ENCODE measurements at regions not wholly inside any gene's neighbourhood (a gene's known extent, or its start where the extent isn't known, plus 50 kb on each side); places are given as distances from the start of the nearest gene placed in this dataset.
A peak's percentile ranks its signal among the peaks of the same experiment; 100 is the strongest.
"Not testable (repeated sequence)": the region's sequence is repeated elsewhere in the genome, so short reads cannot be mapped to it uniquely, and the experiment has no call there.

GRCh38 chr1:94769551-94769950 is 50.6 kb upstream of the SLC44A3 start:
- DNase-seq, result no peak

GRCh38 chr1:94768036-94768435 is 52.1 kb upstream of the SLC44A3 start:
- DNase-seq, result no peak

- no peak for DNase-seq
Observed at GRCh38 chr1:94765958-94766357, 54.2 kb upstream of the SLC44A3 start.

- no peak for DNase-seq
Observed at GRCh38 chr1:94759188-94759587, 61.0 kb upstream of the SLC44A3 start.

- no peak for DNase-seq
Observed at GRCh38 chr1:94757931-94758330, 62.2 kb upstream of the SLC44A3 start.

- DNase-seq, result peak; percentile 70
Observed at GRCh38 chr1:94755675-94756074, 64.5 kb upstream of the SLC44A3 start.

- not testable (repeated sequence) for DNase-seq
Observed at GRCh38 chr1:94755016-94755415, 65.1 kb upstream of the SLC44A3 start.

GRCh38 chr1:94754570-94754969 is 65.6 kb upstream of the SLC44A3 start:
- no peak for DNase-seq

- no peak for DNase-seq
Observed at GRCh38 chr1:94754095-94754494, 66.1 kb upstream of the SLC44A3 start.

GRCh38 chr1:94753171-94753972 is 66.8 kb upstream of the SLC44A3 start:
- no peak for DNase-seq

GRCh38 chr1:94751483-94751882 is 68.7 kb upstream of the SLC44A3 start:
- not testable (repeated sequence) for DNase-seq

GRCh38 chr1:94746635-94747525 is 73.3 kb upstream of the SLC44A3 start:
- DNase-seq, result no peak

- DNase-seq, result no peak
Observed at GRCh38 chr1:94745742-94746141, 74.4 kb upstream of the SLC44A3 start.

- no peak for DNase-seq
Observed at GRCh38 chr1:94743862-94744261, 76.3 kb upstream of the SLC44A3 start.

GRCh38 chr1:94741996-94742395 is 78.2 kb upstream of the SLC44A3 start:
- no peak for DNase-seq

- DNase-seq, result no peak
Observed at GRCh38 chr1:94741510-94741909, 78.6 kb upstream of the SLC44A3 start.

GRCh38 chr1:94739521-94740061 is 80.6 kb upstream of the SLC44A3 start:
- no peak for DNase-seq

GRCh38 chr1:94738371-94738770 is 81.8 kb upstream of the SLC44A3 start:
- no peak for DNase-seq

GRCh38 chr1:94737124-94737998 is 82.8 kb upstream of the SLC44A3 start:
- no peak for DNase-seq

- no peak for DNase-seq
Observed at GRCh38 chr1:94736549-94736948, 83.6 kb upstream of the SLC44A3 start.

GRCh38 chr1:94736073-94736472 is 84.1 kb upstream of the SLC44A3 start:
- no peak for DNase-seq

Data from DMS53 (cell line).